ENCODE measurements at regions not wholly inside any gene's neighbourhood (a gene's known extent, or its start where the extent isn't known, plus 50 kb on each side); places are given as distances from the start of the nearest gene placed in this dataset.

DNA sequence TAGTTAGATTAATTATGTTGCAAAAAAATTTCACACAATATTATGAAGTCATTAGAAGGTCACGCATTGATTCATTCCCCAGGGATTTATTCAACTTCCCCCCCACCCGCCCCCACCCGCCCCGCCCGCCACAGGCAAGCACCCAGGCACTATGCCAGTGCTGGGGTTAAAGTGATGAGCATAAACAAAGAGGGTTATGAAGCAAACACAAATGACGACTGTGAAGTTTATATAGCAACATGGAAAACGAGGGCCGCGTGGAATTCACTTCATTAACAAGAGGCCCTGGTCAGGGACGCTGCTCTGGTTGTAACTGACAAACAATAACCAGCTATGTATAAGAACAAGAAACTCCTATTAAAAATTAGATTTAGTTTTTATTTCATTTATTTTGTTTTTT, 656.5 kb upstream of the COBL start:
- H3K9me3 ChIP-seq: no peaks in the 10 kb centered on the region
- DNase-seq: no peak
- H3K36me3 ChIP-seq: no peaks in the 10 kb centered on the region
- in situ Hi-C loops (cut with MboI; ENCODE audit: low pct_ligation_motif_present in 1 of 4, low pct_unique_long_range_greater_than_20kb in 1 of 4, low sequenced_read_pairs in 3 of 4): no loop called here
- no peaks in the 10 kb centered on the region for H3K4me1 ChIP-seq
- intact Hi-C loops (cut with DNase I; ENCODE audit: low total_unique reads): no loop called here
- H3K27me3 ChIP-seq: no peaks in the 10 kb centered on the region
- 52 to 58% methylated on average over 6 to 10 of the region's 10 CpGs for WGBS, 2 donors (ENCODE audit: low coverage in 1 of 2)
- H3K4me3 ChIP-seq: no peak overlapping the region
- TF ChIP-seq POLR2AphosphoS5 (IDR thresholded peaks at IDR 0.05): no peak
- TF ChIP-seq EP300 (IDR thresholded peaks at IDR 0.05; ENCODE audit: low read depth): no peak
- no peak for TF ChIP-seq POLR2A (IDR thresholded peaks at IDR 0.05)
- TF ChIP-seq, protein P1, sequence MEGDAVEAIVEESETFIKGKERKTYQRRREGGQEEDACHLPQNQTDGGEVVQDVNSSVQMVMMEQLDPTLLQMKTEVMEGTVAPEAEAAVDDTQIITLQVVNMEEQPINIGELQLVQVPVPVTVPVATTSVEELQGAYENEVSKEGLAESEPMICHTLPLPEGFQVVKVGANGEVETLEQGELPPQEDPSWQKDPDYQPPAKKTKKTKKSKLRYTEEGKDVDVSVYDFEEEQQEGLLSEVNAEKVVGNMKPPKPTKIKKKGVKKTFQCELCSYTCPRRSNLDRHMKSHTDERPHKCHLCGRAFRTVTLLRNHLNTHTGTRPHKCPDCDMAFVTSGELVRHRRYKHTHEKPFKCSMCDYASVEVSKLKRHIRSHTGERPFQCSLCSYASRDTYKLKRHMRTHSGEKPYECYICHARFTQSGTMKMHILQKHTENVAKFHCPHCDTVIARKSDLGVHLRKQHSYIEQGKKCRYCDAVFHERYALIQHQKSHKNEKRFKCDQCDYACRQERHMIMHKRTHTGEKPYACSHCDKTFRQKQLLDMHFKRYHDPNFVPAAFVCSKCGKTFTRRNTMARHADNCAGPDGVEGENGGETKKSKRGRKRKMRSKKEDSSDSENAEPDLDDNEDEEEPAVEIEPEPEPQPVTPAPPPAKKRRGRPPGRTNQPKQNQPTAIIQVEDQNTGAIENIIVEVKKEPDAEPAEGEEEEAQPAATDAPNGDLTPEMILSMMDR (IDR thresholded peaks at IDR 0.05): no peak
- no peak overlapping the region for H3K27ac ChIP-seq

DNA sequence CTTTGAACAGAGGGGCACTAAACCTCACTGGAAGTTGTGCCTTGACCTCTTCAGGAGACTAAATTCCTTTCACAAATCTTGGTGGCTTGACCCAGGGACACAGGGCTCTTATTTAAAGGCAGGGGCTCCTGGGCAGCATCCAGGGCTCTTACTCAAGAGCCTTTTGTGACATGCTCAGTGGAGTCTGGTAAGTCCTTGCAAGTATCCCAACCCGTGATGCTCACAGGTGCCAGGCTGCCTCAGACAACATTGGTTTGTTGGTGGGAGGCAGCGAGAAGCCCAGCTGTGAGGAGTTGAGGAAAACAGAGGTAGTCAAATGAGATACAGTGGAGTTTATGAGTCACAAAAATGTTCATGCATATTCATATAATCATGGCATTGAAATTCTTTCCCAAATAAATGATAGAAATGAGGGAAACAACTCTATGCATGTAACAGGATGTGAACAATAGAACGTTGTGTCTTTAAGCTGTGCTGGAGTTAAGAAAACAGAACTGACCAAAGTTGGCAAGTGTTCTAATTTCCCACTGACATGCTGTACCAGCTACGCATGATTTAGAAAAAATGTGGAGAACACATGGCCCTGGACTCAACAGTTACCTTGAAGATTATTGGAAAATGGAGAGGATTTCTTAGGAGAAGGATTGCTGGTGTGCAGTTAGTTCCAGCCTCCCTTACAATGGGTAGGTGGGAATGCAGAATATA, 654.5 kb upstream of the COBL start:
- intact Hi-C loops (cut with DNase I; ENCODE audit: low total_unique reads): no loop called here

DNA sequence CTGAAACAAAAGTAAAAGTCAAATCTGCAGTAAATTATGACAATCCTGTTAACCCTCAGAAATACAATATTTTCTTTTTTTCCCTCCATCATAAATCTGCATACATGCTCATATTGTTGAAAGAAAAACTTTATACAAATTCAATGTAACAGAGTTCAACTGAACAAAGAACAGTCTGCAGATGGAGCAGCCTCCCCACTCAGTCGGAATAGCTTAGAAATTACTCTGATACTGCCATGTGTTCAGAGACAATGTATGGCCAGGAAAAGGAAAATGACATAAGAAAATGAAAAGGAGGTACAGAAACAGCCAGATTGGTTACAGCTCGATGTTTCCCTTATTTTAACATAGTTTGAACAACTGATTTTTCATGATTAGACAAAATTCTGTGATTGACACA, 651.9 kb upstream of the COBL start:
- Histone ChIP-seq H3K4me3 (no peak overlapping the region), H3K36me3 (no peaks in the 10 kb centered on the region), H3K4me1 (no peaks in the 10 kb centered on the region), H3K27ac (no peak overlapping the region), H3K27me3 (no peaks in the 10 kb centered on the region), H3K9me3 (no peaks in the 10 kb centered on the region)
- TF ChIP-seq, protein P1 (IDR thresholded peaks at IDR 0.05): no peak
- TF ChIP-seq POLR2AphosphoS5 (IDR thresholded peaks at IDR 0.05) (no peak), EP300 (IDR thresholded peaks at IDR 0.05; ENCODE audit: low read depth) (no peak), POLR2A (IDR thresholded peaks at IDR 0.05) (no peak)
- 73 to 85% methylated on average over 2 of the region's 2 CpGs for WGBS, 2 donors (ENCODE audit: low coverage in 1 of 2)
- DNase-seq: no peak
- intact Hi-C loops (cut with DNase I; ENCODE audit: low total_unique reads) (no loop called here), in situ Hi-C loops (cut with MboI; ENCODE audit: low pct_ligation_motif_present in 1 of 4, low pct_unique_long_range_greater_than_20kb in 1 of 4, low sequenced_read_pairs in 3 of 4) (no loop called here)

More for the DNA sequence above, 654.5 kb upstream of the COBL start:
- Histone ChIP-seq H3K4me1 (no peaks in the 10 kb centered on the region), H3K36me3 (no peaks in the 10 kb centered on the region), H3K27ac (no peak overlapping the region), H3K4me3 (no peak overlapping the region), H3K9me3 (no peaks in the 10 kb centered on the region), H3K27me3 (no peaks in the 10 kb centered on the region)
- TF ChIP-seq, protein P1 (IDR thresholded peaks at IDR 0.05): no peak
- TF ChIP-seq POLR2A (IDR thresholded peaks at IDR 0.05) (no peak), EP300 (IDR thresholded peaks at IDR 0.05; ENCODE audit: low read depth) (no peak), POLR2AphosphoS5 (IDR thresholded peaks at IDR 0.05) (no peak)
- in situ Hi-C loops (cut with MboI; ENCODE audit: low pct_ligation_motif_present in 1 of 4, low pct_unique_long_range_greater_than_20kb in 1 of 4, low sequenced_read_pairs in 3 of 4): no loop called here
- DNase-seq: no peak
- 82 to 84% methylated on average over 4 of the region's 4 CpGs for WGBS, 2 donors (ENCODE audit: low coverage in 1 of 2)

DNA sequence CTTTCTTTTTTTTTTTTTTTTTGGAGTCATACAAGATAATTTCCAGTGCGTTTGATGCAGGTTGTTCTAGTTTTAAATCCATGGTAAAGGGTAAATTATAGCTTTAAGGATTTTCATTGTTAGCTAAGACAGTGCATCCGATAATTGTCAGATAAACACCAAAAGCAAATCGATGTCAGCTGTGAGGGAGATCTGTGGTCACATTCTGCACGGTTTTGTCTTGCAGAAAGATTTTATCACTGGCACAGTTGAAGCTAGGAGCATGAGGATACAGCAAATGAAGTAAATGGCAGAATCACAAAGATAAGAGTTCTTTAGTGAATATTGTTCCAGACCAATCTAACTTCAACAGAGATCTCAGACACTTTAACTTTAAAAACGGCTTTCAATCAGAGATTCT, 648.8 kb upstream of the COBL start:
- H3K4me3 ChIP-seq: no peak overlapping the region
- in situ Hi-C loops (cut with MboI; ENCODE audit: low pct_ligation_motif_present in 1 of 4, low pct_unique_long_range_greater_than_20kb in 1 of 4, low sequenced_read_pairs in 3 of 4) (no loop called here), intact Hi-C loops (cut with DNase I; ENCODE audit: low total_unique reads) (no loop called here)
- no peaks in the 10 kb centered on the region for H3K4me1 ChIP-seq
- H3K9me3 ChIP-seq: no peaks in the 10 kb centered on the region
- WGBS, 2 donors (ENCODE audit: low coverage in 1 of 2): 48 to 50% methylated on average over 5 of the region's 5 CpGs
- DNase-seq: no peak
- no peaks in the 10 kb centered on the region for H3K36me3 ChIP-seq
- H3K27ac ChIP-seq: no peak overlapping the region
- TF ChIP-seq, protein P1 (IDR thresholded peaks at IDR 0.05): no peak
- TF ChIP-seq POLR2A (IDR thresholded peaks at IDR 0.05): no peak
- no peak for TF ChIP-seq POLR2AphosphoS5 (IDR thresholded peaks at IDR 0.05)
- TF ChIP-seq EP300 (IDR thresholded peaks at IDR 0.05; ENCODE audit: low read depth): no peak
- no peaks in the 10 kb centered on the region for H3K27me3 ChIP-seq
